Posterior cingulate gyrus (tissue), 11 donors: ENCODE measurements at regions not wholly inside any gene's neighbourhood (a gene's known extent, or its start where the extent isn't known, plus 50 kb on each side); places are given as distances from the start of the nearest gene placed in this dataset.
A peak's percentile ranks its signal among the peaks of the same experiment; 100 is the strongest.

Experiments used
- DNase-seq, 10 donors: peaks; one replicate each; pipeline versions ENCODE4 v3.0.0 to v3.0.0-alpha.2; 2020 to 2021; ENCODE audit warnings: mixed read lengths in 3 of 10
- intact Hi-C: fragments of 100-400 bp; cut with DNase I; formaldehyde crosslinking; loops from one replicate; pipeline ENCODE4 v1.15.1; 2023

- intact Hi-C loops, result no loop called here
- DNase-seq, result no peak
Observed at GRCh38 chr4:100130964-100131363, 59.3 kb downstream of the DDIT4L start.

DNA sequence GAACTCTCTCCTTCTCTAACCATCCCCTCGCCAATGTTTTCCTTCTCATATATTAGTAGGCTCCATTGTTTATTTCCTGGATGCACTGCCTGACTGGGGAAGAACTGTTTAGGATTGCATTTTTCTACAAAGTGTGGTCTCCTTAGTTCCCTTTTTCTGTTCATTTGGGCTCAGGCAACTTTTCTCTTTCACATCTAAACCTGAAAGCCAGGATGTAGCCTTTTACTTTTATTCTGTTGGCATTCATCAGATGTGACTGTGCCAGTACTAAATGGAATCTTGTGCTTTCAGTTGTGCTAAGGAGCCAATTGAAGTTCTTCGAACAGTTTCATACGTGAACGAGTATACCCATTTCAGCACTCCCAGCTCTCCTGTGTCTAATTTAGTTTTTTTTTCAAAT lies 59.8 kb downstream of the DDIT4L start:
- intact Hi-C loops, result no loop called here
- DNase-seq, result no peak

- DNase-seq, result no peak
- intact Hi-C loops, result no loop called here
Observed at GRCh38 chr4:100129774-100130173, 60.5 kb downstream of the DDIT4L start.

GRCh38 chr4:100128338-100128737 lies 61.9 kb downstream of the DDIT4L start:
- intact Hi-C loops, result no loop called here
- no peak for DNase-seq

GRCh38 chr4:100124715-100125114 lies 65.6 kb downstream of the DDIT4L start:
- DNase-seq, result no peak
- intact Hi-C loops, result no loop called here

DNA sequence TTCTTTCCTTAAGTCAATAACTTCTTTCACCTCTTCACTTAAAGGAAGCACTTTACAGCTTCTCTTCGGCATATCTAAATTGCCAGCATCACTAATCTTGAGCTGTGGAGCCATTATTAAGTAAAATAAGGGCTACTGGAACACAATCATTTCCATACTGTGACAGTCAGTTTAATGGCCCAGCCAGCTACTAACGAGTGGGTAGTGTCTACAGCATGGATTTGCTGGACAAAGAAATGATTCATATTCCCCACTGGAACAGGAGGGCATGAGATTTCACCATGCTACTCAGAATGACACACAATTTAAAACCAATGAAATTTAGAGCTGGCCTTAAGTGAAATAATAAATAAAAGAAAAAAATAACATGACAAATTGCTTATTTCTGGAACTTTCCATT lies 72.1 kb downstream of the DDIT4L start:
- intact Hi-C loops, result no loop called here
- DNase-seq, result no peak

DNA sequence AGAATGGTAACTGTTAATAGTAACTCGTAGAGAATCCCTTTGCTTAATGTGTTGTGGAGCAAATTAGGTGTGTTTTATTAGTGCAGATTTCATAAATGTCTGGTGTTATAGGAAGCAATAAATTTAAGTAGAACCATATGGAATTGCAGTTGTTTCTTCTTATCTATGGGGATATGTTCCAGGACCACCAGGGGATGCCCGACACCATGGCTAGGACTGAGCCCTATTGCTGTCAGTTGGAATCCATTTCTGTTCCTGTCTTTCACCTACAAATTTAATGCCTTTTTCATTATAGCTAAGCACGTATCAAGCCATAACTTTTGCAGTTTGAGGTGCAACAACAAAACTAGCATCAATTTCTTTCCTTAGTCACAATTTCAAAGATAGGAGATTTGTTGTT lies 72.5 kb downstream of the DDIT4L start:
- no peak for DNase-seq

DNA sequence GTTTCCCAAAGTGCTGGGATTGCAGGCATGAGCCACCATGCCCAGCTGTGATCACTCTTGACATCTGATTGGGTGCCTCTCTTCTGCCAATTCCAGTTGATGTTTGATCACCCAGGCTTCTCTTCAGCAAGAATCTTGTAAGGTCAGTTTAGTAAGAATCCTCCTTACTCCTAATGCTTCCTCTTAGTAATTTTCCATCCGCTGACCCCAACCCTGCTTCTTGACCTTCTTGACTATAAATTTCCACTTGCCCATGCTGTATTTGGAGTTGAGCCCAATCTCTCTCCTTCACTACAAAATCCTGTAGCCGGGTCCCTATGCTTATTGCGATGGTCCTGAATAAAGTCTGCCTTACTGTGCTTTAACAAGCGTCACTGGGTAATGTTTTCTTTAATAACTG lies 75.4 kb downstream of the DDIT4L start:
- DNase-seq, result no peak
- intact Hi-C loops, result no loop called here

More for the DNA sequence above, 72.5 kb downstream of the DDIT4L start:
- intact Hi-C loops, result no loop called here

DNA sequence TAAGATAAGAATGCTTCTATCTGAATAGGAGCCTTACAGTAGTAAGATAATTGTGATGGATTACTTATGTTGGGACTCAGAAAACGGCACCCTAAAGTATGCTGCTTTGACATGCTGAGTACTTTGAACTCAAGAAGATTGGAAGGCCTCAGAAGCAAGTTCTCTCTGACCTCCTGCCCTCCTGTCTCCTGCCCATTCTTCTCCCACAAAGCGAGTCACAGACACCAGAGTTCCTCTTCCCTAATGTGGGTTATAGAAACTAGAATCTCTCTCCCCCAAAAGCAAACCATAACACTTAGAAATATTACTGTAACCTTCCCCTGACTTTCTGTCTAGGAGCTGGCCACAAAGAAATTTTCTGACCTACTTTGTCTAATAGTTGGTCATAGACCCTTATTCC lies 76.5 kb downstream of the DDIT4L start:
- intact Hi-C loops, result no loop called here
- DNase-seq, result no peak

DNA sequence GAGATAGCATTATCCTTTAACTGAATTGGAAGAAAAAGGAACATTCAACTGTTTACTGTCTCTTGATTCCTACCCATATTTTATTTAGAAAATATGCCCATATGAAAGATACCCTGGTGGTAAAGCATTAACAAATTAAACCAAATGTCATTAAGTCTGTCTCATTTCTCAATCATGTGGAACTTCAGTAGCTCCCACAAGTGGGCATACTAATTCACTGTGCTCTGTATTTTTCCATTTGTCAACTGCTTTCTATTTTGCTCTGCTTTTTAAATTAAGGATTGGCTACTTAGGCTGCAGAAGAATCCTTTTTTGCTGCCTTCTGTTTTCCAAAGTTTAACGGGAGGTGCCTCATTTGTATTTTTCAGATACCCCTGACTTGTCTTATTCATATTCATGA lies 77.2 kb downstream of the DDIT4L start:
- DNase-seq, result no peak
- intact Hi-C loops, result no loop called here

GRCh38 chr4:100109921-100110320 lies 80.3 kb downstream of the DDIT4L start:
- intact Hi-C loops, result no loop called here
- no peak for DNase-seq

GRCh38 chr4:100108869-100109268 lies 81.4 kb downstream of the DDIT4L start:
- DNase-seq, result no peak
- intact Hi-C loops, result no loop called here

DNA sequence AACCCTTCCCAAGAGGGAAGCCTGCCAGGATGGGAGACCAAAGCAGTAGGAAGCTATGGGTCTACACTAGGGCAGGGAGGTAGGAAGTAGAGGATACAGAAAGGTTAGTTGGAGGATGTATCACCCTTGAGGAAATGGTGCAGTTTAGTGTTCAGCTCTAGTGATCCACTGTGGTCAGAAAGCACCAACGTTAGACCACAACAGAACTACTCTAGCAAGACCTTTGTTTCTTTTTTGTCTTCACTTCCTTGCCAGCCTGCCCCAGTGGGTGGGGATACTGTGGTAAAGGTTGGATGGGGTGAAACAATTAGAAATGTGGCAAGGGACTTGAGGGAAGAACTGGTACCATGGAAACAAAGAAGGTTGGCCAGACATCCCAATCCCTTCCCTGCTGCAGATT lies 83.3 kb downstream of the DDIT4L start:
- intact Hi-C loops, result no loop called here
- DNase-seq, result no peak

DNA sequence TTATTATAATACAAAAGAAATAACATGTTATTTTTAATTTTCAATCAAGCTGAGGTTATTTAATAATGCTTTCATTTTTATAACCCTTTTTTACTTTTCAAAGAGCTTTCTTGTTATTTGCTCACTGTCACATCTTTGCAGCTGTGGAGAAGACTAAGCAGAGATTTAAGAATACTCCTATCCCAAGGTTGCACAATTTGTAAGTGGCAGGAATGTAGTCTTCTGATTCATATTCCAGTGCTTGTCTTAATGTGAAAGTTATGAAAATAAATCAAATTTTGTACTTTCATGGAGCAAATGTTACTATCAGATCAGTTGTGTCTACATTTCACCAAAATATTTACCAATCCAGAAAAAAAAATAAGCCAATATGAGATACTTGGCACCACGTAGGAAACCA lies 86.6 kb downstream of the DDIT4L start:
- intact Hi-C loops, result no loop called here

GRCh38 chr4:100100985-100101384 lies 89.3 kb downstream of the DDIT4L start:
- intact Hi-C loops, result no loop called here
- DNase-seq, result no peak

More for the DNA sequence above, 86.6 kb downstream of the DDIT4L start:
- DNase-seq, result no peak

- intact Hi-C loops, result no loop called here
Observed at GRCh38 chr4:100099746-100100145, 90.5 kb downstream of the DDIT4L start.

DNA sequence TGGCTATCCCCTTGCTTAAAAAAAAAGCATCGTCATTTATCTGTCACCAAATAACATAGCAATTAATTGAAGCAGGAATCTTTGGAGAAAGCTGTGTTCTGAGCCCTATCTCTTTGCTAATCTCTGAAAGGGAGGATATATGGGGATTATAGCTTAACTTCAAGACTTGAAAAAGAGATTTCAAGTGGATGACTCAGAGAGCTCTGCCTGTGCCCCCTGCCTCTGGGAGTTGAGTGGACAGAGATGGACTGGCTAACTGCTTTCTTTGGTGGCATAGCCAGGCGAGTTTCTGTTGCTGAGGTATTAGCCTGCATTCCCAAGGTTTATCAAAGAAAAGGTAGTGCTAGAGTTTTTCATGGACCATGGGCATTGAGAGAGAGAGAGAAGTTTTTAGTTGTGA lies 91.6 kb downstream of the DDIT4L start:
- intact Hi-C loops, result no loop called here

More at GRCh38 chr4:100099746-100100145, 90.5 kb downstream of the DDIT4L start:
- DNase-seq, result no peak

GRCh38 chr4:100098011-100098545 lies 92.2 kb downstream of the DDIT4L start:
- intact Hi-C loops, result no loop called here
- DNase-seq, result no peak

More for the DNA sequence above, 91.6 kb downstream of the DDIT4L start:
- no peak for DNase-seq

DNA sequence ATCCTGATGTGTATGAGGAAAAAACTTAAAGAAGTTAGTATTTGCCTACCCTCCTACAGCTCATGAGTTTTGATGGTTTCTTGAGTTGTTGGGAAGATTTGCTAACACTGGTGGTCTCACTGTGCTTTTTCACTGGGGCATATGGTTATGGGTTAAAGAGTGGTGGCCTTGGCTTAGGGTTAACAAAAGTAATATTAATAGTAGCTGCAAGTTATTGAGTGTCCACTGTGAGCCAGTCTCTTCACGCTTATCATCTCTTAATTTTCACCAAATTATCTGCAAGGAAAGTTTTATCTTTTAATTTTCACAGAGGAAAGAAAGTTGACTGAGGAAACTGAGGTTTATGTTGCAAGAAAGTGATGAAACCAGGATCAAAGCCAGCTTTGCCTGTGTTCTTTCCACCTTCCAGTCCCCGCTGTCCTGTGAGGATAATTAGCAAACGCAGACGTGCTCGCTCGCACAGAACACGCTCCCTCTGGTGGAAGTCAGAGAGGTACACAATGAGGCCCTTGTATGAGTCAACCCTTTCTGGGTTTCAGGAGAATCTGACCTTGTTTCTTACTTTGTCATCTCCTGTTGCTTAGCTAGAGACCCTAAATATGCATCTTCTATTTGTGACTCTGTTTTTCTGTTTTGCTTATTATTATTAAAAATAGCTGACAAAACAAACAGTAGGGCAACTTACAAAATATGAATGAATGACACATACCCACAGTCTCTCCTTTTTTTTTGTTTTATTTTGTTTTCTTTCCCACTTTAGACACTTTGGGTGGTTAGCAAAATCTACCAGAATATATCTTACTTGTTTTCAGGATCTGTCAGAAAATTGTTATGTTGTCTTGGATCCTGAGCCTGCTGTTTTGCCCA lies 94.3 kb downstream of the DDIT4L start:
- DNase-seq, result peak in 6 of 10 donors; percentile 15 to 80 (median 30)
- intact Hi-C loops, result no loop called here

- peak; percentile 32 to 93 (median 58) for DNase-seq
Observed at GRCh38 chr4:100093091-100093866, 97.0 kb downstream of the DDIT4L start.

GRCh38 chr4:100087743-100088142 lies 102.5 kb downstream of the DDIT4L start:
- intact Hi-C loops, result no loop called here
- DNase-seq, result no peak

More at GRCh38 chr4:100093091-100093866, 97.0 kb downstream of the DDIT4L start:
- intact Hi-C loops, result no loop called here
